Mesenchymal stem cell (in vitro differentiated cells and primary cell): ENCODE measurements at regions not wholly inside any gene's neighbourhood (a gene's known extent, or its start where the extent isn't known, plus 50 kb on each side); places are given as distances from the start of the nearest gene placed in this dataset.

Source experiments
- DNase-seq: peaks from one replicate; pipeline ENCODE4 v3.0.0-alpha.2; 2013
- H2AFZ ChIP-seq: one replicate; pipeline ENCODE4 v1.6.1; 2013; ENCODE audit warnings: low read depth, mild to moderate bottlenecking, control low read depth, inconsistent platforms, low read length, moderate library complexity
- H2AK5ac ChIP-seq: 2 replicates; pipeline ENCODE4 v1.6.1; 2013; ENCODE audit warnings: low read length, moderate library complexity, mild to moderate bottlenecking, inconsistent platforms; ENCODE audit not compliant: severe bottlenecking
- H2BK120ac ChIP-seq: one replicate; pipeline ENCODE4 v1.6.1; 2013; ENCODE audit warnings: low read depth, mild to moderate bottlenecking, inconsistent platforms, low read length, moderate library complexity
- H2BK12ac ChIP-seq, 2 experiments: one replicate each; pipeline ENCODE4 v1.6.1; 2013; ENCODE audit warnings: inconsistent platforms in 2 of 2, low read length in 2 of 2, mild to moderate bottlenecking in 2 of 2, moderate library complexity in 2 of 2, control low read depth in 1 of 2
- H2BK15ac ChIP-seq: one replicate; pipeline ENCODE4 v1.6.1; 2013; ENCODE audit warnings: mild to moderate bottlenecking, low read depth, inconsistent platforms; ENCODE audit not compliant: poor library complexity, severe bottlenecking
- H2BK5ac ChIP-seq: 2 replicates; pipeline ENCODE4 v1.6.1; 2013; ENCODE audit warnings: low read depth, mild to moderate bottlenecking, low read length, control low read depth, inconsistent platforms; ENCODE audit not compliant: poor library complexity, severe bottlenecking
- H3K14ac ChIP-seq, 2 experiments: one replicate each; pipeline ENCODE4 v1.6.1; 2013; ENCODE audit warnings: inconsistent platforms in 2 of 2, low read length in 2 of 2, control low read depth in 1 of 2, mild to moderate bottlenecking in 1 of 2, moderate library complexity in 1 of 2
- H3K18ac ChIP-seq, 2 experiments: one replicate each; pipeline ENCODE4 v1.6.1; 2013; ENCODE audit warnings: inconsistent platforms in 2 of 2, low read length in 2 of 2, control low read depth in 1 of 2, low read depth in 1 of 2, mild to moderate bottlenecking in 1 of 2
- H3K23ac ChIP-seq, 2 experiments: one replicate each; pipeline ENCODE4 v1.6.1; 2013; ENCODE audit warnings: inconsistent platforms in 2 of 2, low read length in 2 of 2, mild to moderate bottlenecking in 2 of 2, moderate library complexity in 2 of 2, control low read depth in 1 of 2
- H3K27ac ChIP-seq: 2 replicates; pipeline ENCODE4 v1.5.1; 2013; ENCODE audit warnings: mild to moderate bottlenecking, moderate library complexity, low read length, control low read depth, inconsistent platforms; ENCODE audit not compliant: poor library complexity, severe bottlenecking
- H3K27me3 ChIP-seq, 2 experiments: 2 replicates each; pipeline versions ENCODE4 v1.6.1 to v1.7.0; 2013; ENCODE audit warnings: low read length in 2 of 2, mild to moderate bottlenecking in 2 of 2, moderate library complexity in 2 of 2, control low read depth in 1 of 2, inconsistent platforms in 1 of 2; ENCODE audit not compliant: control insufficient read depth in 1 of 2, insufficient read depth in 1 of 2
- H3K36me3 ChIP-seq, 2 experiments: 2 replicates each; pipeline versions ENCODE4 v1.6.1 to v1.7.0; 2013; ENCODE audit warnings: low read length in 2 of 2, control low read depth in 1 of 2, inconsistent platforms in 1 of 2, low read depth in 1 of 2, mild to moderate bottlenecking in 1 of 2; ENCODE audit not compliant: insufficient read depth in 2 of 2, control insufficient read depth in 1 of 2
- H3K4ac ChIP-seq, 2 experiments: one replicate each; pipeline ENCODE4 v1.6.1; 2013; ENCODE audit warnings: inconsistent platforms in 2 of 2, low read length in 2 of 2, mild to moderate bottlenecking in 2 of 2, moderate library complexity in 2 of 2, control low read depth in 1 of 2, low read depth in 1 of 2
- H3K4me1 ChIP-seq: 2 replicates; pipeline ENCODE4 v1.6.1; 2013; ENCODE audit warnings: low read depth, low read length, control low read depth; ENCODE audit not compliant: control insufficient read depth, insufficient read depth
- H3K4me2 ChIP-seq: 2 replicates; pipeline ENCODE4 v1.6.1; 2013; ENCODE audit warnings: low read length, mild to moderate bottlenecking, inconsistent platforms; ENCODE audit not compliant: poor library complexity, severe bottlenecking
- H3K4me3 ChIP-seq, 2 experiments: 2 replicates each; pipeline versions ENCODE4 v1.5.1 to v1.7.0; 2013; ENCODE audit warnings: low read length in 2 of 2, mild to moderate bottlenecking in 2 of 2, control low read depth in 1 of 2, low read depth in 1 of 2; ENCODE audit not compliant: insufficient read depth in 1 of 2
- H3K79me1 ChIP-seq: replicated peaks from 2 replicates; pipeline ENCODE4 v1.6.1; 2013; ENCODE audit warnings: mild to moderate bottlenecking, control low read depth, low read length, inconsistent platforms; ENCODE audit not compliant: poor library complexity, severe bottlenecking
- H3K9ac ChIP-seq: 2 replicates; pipeline ENCODE4 v1.7.0; 2013; ENCODE audit warnings: mild to moderate bottlenecking, low read length, moderate library complexity
- H3K9me3 ChIP-seq: 2 replicates; pipeline ENCODE4 v1.7.0; 2013; ENCODE audit warnings: mild to moderate bottlenecking, low read length; ENCODE audit not compliant: control insufficient read depth
- H4K8ac ChIP-seq: one replicate; pipeline ENCODE4 v1.6.1; 2013; ENCODE audit warnings: inconsistent platforms, mild to moderate bottlenecking, low read length, moderate library complexity
- H4K91ac ChIP-seq: one replicate; pipeline ENCODE4 v1.6.1; 2013; ENCODE audit warnings: mild to moderate bottlenecking, low read length, inconsistent platforms
- WGBS: methylation state at CpG from one replicate; pipeline ENCODE4 v1.1.7; 2013; ENCODE audit warnings: mixed read lengths; 5-methylcytosine and 5-hydroxymethylcytosine counted together

DNA sequence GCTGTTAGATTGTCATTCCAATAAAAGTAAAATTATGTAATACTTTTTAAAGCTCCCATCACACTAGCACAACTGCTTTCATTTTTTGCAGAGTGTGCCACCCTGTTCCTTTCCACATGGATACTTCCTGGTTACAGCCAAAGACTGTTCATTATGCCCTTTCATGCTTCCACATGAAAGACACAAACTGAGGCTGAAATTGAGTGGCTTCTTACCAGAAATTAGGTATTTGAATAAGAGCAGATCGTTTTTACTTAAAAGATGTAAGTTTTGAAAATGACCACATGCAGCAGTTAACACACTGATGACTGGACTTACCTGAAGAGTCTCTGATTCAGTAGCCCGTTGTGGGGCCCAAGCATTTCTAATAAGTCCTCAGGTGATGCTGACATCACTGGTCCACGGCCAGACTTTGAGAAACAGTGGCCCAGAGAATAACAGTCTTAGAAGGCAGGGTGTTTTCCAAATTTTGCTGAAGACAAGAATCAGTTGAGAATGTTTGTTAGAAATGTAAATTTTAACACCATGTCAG lies 187.6 kb upstream of the DMRT1 start:
- no peak overlapping the region for H3K4me3 ChIP-seq
- H4K91ac ChIP-seq: no peak overlapping the region
- H4K8ac ChIP-seq: no peak overlapping the region
- H3K18ac ChIP-seq: no peak overlapping the region
- H3K27ac ChIP-seq: no peak overlapping the region
- H3K4me2 ChIP-seq: no peak overlapping the region
- H2BK120ac ChIP-seq: no peak overlapping the region
- H2AFZ ChIP-seq: no peak overlapping the region
- no peak for DNase-seq
- no peak overlapping the region for H2BK15ac ChIP-seq
- H3K23ac ChIP-seq: no peak overlapping the region
- no peak overlapping the region for H2AK5ac ChIP-seq
- no peak overlapping the region for H3K14ac ChIP-seq
- H3K4me1 ChIP-seq: peaks cover 5% of the 10 kb centered on the region
- H3K27me3 ChIP-seq: no peaks in the 10 kb centered on the region
- WGBS: 77% methylated on average over 3 of the region's 3 CpGs
- no peak overlapping the region for H2BK12ac ChIP-seq
- no peaks in the 10 kb centered on the region for H3K79me1 ChIP-seq
- no peak overlapping the region for H2BK5ac ChIP-seq
- H3K9ac ChIP-seq: no peak overlapping the region
- no peak overlapping the region for H3K4ac ChIP-seq
- H3K9me3 ChIP-seq: no peaks in the 10 kb centered on the region
- H3K36me3 ChIP-seq: no peaks in the 10 kb centered on the region

- DNase-seq: no peak
- Histone ChIP-seq H2BK120ac (no peak overlapping the region), H3K9me3 (no peaks in the 10 kb centered on the region), H3K18ac (no peak overlapping the region), H2AK5ac (no peak overlapping the region), H3K23ac (no peak overlapping the region), H3K27me3 (no peaks in the 10 kb centered on the region), H3K4me1 (no peaks in the 10 kb centered on the region), H2AFZ (no peak overlapping the region), H2BK12ac (peak overlapping the region in 1 of 2 experiments; percentile 21), H2BK5ac (no peak overlapping the region), H3K4me3 (no peak overlapping the region), H3K4me2 (no peak overlapping the region), H3K14ac (no peak overlapping the region), H4K91ac (no peak overlapping the region), H3K4ac (no peak overlapping the region), H2BK15ac (no peak overlapping the region), H3K27ac (no peak overlapping the region), H3K36me3 (no peaks in the 10 kb centered on the region), H4K8ac (no peak overlapping the region), H3K9ac (peak overlapping the region; percentile 20), H3K79me1 (no peaks in the 10 kb centered on the region)
- 71% methylated on average over 5 of the region's 5 CpGs for WGBS
Measured at GRCh38 chr9:655875-656274, 185.6 kb upstream of the DMRT1 start.

GRCh38 chr9:656926-657568 lies 184.4 kb upstream of the DMRT1 start:
- Histone ChIP-seq H3K4me2 (no peak overlapping the region), H2BK12ac (no peak overlapping the region), H2BK15ac (no peak overlapping the region), H3K27ac (no peak overlapping the region), H3K9me3 (no peaks in the 10 kb centered on the region), H3K9ac (no peak overlapping the region), H2AFZ (no peak overlapping the region), H4K91ac (no peak overlapping the region), H3K4me3 (no peak overlapping the region), H3K14ac (no peak overlapping the region), H2BK5ac (no peak overlapping the region), H2BK120ac (no peak overlapping the region), H2AK5ac (no peak overlapping the region), H3K18ac (no peak overlapping the region), H3K4ac (no peak overlapping the region), H3K79me1 (no peaks in the 10 kb centered on the region), H4K8ac (no peak overlapping the region), H3K27me3 (no peaks in the 10 kb centered on the region), H3K36me3 (no peaks in the 10 kb centered on the region), H3K23ac (no peak overlapping the region), H3K4me1 (no peaks in the 10 kb centered on the region)
- DNase-seq: peak; percentile 29
- WGBS: 100% methylated on average over 1 of the region's 3 CpGs

DNA sequence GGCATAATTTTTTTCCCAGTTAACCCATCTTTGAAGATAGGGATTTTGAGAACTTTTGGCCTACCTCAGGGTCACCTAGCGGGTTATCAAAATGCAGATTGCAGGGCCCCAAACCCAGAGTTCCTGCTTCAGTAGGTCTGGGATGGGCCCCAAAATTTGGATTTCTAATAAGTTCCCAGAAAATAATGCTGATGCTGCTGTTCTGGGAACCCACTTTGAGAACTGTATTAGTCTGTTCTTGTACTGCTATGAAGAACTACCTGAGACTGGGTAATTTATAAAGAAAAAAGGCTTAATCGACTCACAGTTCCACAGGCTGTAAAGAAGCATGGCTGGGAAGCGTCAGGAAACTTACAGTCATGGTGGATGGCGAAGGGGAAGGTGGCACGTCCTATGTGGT lies 182.2 kb upstream of the DMRT1 start:
- Histone ChIP-seq H2AK5ac (no peak overlapping the region), H4K91ac (no peak overlapping the region), H2BK12ac (no peak overlapping the region), H2AFZ (no peak overlapping the region), H3K4me2 (no peak overlapping the region), H2BK5ac (no peak overlapping the region), H3K23ac (no peak overlapping the region), H3K18ac (no peak overlapping the region), H3K14ac (no peak overlapping the region), H4K8ac (no peak overlapping the region), H3K36me3 (no peaks in the 10 kb centered on the region), H3K9me3 (no peaks in the 10 kb centered on the region), H3K27me3 (no peaks in the 10 kb centered on the region), H2BK120ac (no peak overlapping the region), H3K27ac (no peak overlapping the region), H2BK15ac (no peak overlapping the region), H3K79me1 (no peaks in the 10 kb centered on the region), H3K4ac (no peak overlapping the region), H3K4me3 (no peak overlapping the region), H3K4me1 (no peaks in the 10 kb centered on the region), H3K9ac (no peak overlapping the region)
- no peak for DNase-seq
- WGBS: 95% methylated on average over 5 of the region's 5 CpGs
